SW 1271 (cell line): ENCODE measurements at regions not wholly inside any gene's neighbourhood (a gene's known extent, or its start where the extent isn't known, plus 50 kb on each side); places are given as distances from the start of the nearest gene placed in this dataset.
A peak's percentile ranks its signal among the peaks of the same experiment; 100 is the strongest.
"Not testable (repeated sequence)": the region's sequence is repeated elsewhere in the genome, so short reads cannot be mapped to it uniquely, and the experiment has no call there.

Experiments
- DNase-seq, 2 experiments: peaks; one replicate each; lab custom pipeline; 2025; lab: John Stamatoyannopoulos, UW

DNA sequence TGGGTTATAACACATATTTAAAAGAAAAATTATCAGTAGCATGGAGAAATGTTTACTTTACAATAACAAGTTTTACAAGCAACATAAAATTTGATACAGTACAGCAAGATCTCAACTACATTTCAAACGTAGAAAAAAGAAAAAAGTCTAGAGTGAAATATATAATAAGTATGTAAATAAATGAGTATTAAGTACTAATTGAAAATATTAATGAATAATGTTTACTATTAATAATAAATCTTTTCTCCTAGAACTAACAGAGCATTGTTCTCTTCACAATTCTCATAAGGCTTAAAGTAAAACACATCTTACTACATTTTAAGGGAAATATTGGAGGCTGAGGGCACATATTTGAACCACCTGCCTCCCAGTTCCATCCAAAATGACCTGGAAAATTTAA, 72.1 kb downstream of the TMEM212 start:
- DNase-seq, result no peak

DNA sequence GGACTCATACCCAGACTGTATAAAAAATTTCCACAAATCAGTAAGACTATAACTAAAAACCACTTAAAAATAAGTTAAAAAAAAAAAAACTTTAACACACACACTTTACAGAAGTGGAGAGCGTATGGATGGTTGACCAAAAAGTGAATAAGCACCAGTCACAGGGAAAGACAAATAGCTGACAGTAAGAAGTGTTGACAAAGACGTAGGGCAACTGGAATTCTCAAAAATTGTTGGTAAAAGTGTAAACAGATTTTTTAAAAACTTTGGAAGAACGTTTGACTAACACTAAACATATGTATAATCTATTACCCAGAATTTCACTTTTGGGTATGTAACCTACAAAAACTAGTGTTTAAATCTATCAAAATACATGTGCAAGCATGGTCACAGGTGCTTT, 73.7 kb downstream of the TMEM212 start:
- DNase-seq, result no peak

DNA sequence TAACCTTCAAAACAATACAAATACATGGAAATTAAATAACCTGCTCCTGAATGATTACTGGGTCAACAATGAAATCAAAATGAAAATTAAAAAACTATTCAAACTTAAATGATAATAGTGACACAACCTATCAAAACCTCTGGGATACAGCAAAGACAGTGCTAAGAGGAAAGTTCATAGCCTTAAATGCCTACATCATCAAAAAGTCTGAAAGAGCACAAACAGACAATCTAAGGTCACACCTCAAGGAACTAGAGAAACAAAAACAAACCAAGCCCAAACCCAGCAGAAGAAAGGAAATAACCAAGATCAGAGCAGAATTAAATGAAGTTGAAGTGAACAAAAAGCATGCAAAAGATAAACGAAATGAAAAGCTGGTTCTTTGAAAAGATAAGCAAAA, 79.5 kb downstream of the TMEM212 start:
- not testable (repeated sequence) for DNase-seq

DNA sequence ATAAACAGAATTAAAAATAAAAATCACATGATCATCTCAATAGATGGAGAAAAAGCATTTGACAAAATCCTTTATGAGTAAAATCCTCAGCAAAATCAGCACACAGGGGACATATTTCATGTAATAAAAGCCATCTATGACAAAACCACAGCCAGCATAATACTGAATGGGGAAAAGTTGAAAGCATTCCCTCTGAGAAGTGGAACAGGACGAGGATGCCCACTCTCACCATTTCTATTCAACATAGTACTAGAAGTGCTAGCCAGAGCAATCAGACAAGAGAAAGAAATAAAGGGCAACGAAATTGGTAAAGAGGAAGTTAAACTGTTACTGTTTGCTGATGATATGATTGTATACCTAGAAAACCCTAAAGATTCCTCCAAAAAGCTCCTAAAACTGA, 80.5 kb downstream of the TMEM212 start:
- not testable (repeated sequence) for DNase-seq

DNA sequence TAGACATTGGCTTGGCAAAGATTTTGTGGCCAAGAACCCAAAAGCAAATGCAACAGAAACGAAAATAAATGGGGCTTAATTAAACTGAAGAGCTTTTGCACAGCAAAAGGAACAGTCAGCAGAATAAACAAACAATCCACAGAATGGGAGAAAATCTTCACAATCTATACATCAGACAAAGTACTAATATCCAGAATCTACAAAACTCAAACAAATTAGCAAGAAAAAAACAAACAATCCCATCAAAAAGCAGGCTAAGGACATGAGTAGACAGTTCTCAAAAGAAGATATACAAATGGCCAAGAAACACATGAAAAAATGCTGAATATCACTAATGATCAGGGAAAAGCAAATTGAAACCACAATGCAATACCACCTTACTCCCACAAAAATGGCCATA, 81.7 kb downstream of the TMEM212 start:
- DNase-seq, result not testable (repeated sequence)

DNA sequence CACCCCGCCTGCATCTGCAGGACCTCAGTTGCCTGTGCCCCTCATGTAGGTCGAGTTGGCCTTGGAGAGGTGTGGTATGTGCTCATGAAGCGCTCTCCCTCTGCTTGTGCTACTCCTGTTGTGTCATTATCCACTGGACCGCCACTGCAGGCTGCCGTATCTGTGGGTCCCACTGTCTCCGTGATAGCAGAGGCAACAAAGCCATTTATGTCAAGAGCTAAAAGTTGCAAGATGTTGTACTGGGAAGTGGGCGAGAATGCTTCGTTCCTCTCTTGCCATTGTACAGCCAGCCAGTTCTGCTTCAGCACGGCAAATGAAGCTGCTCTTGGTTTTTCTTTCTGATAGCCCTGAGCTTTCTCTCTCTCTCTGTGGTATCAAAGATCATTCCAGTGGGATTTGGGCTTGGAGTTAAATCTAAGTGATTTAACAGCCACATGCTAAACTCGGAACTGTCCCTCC, 89.0 kb downstream of the TMEM212 start:
- no peak for DNase-seq

DNA sequence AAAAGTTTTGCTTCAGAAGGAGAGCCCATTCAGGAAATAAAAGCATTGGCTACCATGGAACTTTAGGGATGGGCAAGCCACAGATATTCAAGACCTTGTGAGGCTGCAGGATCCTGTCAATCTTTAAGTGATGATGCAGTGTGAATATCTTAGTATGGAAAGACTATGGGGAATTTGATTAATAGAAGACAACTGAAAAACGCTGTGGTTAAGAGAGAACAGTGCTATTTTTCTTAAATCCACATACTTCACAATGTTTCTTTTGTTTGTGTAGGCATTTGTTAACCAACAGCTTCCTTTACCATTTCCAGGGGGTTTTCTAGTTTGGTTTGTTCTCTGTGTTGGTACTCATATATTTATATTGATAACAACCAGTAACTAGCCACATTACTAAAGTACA, 90.3 kb downstream of the TMEM212 start:
- DNase-seq, result no peak

DNA sequence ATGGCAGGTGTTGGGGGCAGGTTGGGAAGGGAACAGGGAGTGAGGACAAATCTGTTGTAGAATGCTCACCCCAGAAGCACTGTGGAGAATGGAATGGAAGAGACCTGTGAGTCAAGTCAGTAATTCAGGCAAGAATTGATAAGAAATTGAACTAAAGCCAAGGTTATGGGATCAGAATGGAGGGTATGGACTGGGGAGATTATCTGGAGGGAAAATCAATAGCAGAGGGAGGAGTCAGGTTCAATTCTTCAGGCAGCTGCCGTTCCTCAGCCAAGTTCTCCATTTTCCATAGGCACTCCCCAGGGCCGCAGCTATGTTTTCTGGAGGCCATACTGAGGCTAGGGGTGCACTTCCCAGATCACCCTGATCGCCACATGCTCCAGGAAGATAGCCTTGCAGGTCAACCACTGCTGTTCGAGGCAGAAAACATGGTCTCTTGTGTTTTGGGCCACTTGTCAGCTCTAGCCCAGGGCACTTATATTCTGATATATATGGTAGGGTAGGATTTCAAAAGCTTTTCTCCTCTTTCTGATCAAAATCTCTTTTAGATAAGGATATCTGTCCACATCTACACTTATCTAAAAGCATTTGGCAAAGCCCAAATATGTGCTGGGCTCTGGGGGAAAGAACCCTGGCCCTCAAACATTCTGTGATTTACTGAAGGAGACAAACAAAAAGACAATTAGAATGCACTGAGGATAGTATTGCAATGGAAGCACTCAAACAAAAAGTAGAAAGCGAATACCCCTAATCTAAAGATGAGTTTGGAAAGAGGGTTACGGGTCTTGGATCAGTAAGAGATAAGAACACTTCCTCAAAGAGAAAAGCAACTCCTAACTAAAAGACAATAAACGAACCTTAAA, 92.3 kb downstream of the TMEM212 start:
- no peak for DNase-seq

DNA sequence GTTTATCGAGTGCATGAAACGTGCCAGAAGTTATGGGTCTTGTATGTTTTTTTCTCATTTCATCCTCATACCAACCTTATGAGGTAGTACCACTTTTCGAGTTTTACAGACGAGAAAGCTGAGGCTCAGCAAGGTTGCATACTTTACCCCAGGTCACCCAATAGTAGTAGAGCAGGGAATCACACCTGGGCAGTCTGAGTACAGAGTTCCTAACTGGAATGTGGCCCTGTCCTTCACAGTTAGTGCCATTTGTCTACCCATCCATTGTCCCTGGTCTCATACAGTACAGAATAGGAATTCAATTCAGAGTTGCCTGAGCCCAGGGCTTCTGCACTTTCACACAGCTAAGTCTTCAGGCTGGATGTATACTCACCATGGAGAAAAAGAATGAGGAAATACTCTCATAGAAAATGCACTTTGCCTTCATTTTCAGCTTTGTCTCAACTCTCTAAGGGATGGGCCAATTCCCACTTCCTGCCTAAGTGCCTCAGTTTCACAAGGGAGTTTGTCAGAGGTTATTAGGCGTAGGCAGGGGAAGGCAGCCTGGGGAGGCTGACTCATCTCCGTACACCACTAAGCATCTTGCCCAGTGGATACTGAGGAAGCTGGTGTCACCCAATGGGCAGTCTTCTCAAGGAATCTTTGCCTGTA, 93.2 kb downstream of the TMEM212 start:
- DNase-seq, result no peak

DNA sequence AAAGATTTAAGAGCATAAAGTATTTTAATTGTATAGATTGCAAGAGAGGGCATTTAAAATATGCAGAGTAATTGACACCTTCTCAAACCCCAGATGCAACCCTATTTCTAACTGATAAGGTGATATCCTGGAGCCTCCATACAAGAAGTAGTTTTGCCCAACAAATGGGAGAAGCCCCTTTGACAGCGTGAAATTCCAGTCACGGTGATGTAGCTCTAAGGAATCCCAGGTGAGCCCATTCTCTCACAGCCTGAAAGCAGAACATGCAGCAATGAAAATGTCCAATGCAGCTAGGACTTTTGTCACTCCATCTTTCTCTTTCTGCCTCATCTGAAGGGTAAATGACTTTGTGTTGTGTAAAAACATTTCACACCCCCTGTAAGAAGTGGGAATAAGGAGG, 96.4 kb downstream of the TMEM212 start:
- no peak for DNase-seq

DNA sequence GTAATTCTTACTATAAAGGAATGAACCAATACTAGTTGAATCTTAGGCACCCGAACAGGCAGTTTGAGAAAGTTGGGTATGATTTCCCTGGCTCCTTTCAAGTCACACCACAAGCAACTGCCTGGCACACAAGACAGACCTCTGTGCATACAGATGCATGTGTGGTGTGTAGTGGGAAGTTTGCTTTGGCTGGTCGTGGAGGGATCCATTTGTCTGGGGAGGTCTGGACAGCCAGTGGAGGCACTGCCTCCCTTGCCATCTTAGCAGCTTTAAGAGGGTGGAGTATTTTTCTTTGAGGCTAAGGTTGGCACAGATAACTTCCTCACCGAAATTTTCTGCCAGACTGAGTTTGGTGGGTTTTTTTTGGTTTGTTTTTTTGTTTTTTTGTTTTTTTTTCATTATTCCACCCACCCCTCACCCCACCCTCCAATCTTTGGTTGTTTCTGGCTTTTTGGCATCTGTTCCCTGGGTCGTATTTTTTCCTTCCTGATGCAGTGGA, 97.1 kb downstream of the TMEM212 start:
- DNase-seq, result no peak

DNA sequence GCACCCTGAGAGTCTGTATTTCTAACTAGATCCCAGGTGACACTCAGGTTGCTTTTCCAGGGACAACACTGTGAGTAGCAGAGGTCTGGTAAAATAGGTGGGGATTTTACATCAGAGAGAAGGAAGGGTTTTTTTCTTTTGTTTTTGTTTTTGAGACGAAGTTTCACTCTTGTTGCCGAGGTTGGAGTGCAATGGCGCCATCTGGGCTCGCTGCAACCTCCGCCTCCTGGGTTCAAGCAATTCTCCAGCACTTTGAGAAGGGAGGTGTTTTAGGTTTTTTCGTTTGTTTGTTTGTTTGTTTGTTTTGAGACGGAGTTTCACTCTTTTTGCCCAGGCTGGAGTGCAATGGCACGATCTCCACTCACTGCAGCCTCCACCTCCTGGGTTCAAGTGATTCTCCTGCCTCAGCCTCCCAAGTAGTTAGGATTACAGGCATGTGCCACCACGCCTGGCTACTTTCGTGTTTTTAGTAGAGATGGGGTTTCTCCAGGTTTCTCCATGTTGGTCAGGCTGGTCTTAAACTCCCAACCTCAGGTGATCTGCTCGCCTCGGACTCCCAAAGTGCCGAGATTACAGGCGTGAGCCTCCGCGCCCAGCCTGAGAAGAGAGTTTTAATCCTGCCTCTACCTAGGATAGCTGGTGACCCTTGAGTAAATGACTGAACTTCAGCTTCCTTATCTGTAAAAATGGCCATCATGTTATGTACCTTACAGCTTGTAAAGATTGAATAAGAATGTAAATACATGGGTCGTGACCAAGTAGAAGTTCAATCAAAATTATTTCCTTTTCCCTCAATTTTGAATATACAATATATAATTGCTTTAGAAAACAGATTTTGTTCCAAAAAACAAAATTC, 95.9 kb upstream of the FNDC3B start:
- no peak for DNase-seq

DNA sequence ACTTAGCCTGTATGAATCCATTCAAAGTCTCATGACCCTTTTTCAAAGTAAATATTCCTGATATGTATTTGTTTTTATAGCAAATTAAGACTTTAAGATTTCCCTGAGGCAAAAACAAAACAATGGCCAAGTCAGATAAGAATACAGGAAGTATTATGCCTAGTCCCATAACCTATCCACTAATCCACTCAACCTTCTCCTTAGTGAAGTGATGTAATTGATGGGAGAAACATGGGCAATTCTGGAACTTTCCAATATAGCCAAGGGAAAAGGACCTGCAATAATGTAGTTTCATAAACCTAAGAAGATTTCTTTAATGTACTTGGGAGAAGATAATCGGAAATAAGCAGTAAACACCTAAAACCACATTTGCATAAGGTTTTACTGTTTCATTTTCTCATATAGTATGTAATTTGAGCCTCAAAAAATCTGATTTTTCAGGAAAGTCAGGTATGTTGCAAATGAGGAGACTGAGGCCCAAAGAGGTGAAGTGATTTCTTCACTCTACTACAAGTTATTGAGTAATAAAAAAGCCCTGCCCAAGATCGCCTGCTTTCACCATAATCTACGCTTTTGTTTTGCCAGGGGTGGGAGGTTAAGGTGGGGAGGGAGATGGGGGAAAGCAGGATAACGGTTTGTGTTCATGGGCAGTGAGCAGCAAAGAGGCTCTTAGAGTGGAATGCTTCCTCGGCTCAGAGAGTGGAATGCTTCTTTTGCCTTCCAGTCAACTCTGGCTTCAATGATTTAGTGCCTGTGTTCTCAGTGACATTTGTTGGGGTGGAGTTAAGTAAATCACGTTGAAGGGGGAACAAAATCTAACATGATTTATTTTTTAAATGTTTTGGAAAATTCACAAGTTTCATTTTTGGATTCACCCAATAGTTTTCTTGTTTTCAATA, 95.0 kb upstream of the FNDC3B start:
- no peak for DNase-seq

DNA sequence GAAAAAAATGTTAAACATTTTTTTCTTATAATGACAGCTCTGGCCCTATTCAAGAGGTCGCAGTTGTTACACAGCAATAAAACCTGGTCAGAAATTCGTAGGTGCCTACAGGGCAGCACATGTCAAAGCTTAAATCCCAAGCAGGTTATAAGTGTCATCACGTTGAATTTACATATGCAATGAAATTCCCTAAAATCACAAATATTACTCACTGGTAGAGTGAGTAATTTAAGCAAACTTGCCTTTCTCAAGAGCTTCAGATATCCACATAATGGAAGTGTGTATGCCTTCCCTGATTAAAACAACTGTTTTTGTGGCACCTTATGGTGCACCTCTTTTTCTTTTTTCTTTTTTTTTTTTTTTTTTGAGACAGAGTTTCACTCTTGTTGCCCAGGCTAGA, 90.7 kb upstream of the FNDC3B start:
- no peak for DNase-seq

DNA sequence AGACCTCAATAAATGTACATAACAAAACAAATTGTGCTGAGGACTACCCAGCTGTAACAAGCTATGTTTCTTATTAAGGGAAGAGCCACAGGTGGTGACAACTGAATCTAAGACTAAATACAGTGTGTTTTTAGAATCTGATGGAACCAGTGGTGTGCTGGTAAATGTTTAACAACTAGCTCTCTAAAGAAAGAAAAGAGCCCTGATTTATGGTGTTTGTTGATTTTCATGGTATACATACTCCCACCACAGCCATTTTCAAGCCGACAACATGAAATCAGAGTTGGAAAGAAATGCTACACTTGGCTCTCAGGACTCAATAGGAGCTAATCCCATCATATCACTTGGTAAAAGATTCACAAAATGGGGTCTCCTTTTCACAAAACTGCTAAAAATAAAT, 89.8 kb upstream of the FNDC3B start:
- no peak for DNase-seq

DNA sequence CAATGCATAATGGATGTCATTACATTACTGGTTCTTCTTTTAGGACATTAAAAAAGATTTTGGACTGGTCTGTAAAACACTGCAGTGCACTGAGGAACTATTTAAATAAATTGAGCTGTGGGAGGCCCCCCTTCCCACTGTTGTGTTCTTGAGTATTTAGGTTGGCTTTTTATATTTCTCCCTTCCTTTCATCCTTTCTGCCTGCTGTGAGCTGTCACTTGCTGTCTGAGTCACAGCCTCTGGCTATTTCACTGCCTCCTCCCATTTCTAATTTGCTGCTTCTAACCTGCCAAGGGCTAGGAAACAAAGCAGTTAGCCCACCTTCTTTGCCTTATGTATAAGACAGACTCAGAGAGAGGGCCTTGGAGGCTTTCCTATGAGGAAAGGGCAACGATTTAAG, 89.0 kb upstream of the FNDC3B start:
- peak in 1 of 2 experiments; percentile 18 for DNase-seq

DNA sequence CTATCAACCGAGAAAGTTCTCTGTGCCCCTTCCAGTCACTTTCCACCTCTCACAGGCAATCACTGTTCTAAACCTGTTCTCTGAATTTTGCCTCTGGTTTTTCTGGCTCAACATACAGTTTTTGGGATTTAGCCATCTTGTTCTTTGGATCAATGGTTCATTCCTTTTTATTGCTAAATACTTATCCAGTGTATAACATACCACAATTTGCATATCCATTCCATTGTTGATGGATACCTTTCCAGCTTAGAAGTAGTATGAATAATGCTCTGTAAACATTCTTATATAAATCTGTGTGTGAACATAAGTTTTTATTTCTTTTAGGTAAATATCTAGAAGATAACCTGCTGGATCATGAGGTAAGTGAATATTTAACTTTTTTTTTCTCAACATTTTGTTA, 87.8 kb upstream of the FNDC3B start:
- no peak for DNase-seq

DNA sequence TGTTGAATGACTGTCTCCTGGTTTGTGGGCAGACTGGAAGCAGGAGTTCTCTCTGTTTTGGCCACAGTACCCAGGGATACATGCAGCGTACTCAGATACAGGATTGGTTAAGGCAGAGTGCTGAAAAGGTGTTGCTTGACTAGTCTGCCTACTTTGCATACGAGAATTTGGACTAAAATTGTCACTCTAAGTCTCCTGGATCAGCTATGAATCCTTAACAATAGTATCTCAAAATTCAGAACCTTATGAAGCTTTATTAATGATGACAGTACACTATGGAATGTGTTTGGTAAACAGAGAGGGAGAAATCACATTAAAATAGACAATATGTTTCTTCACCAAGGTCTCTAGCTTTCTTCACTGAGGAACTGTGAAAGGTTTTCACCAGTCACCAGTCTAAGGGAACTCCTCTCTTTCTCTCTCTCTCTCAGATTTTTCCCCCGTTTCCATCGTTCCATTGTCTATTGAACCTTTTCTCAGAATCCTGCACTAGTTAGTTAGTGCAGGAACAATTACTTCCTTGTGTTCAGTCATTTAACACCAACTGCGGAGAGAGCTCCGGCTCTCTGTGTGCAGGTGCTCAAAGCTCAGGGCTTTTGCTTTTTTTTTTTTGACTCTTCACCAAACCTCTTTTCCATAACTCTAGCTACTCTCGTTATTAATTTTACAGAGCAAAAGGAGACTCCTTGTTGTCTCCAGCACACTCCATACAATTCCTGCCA, 85.9 kb upstream of the FNDC3B start:
- DNase-seq, result no peak

DNA sequence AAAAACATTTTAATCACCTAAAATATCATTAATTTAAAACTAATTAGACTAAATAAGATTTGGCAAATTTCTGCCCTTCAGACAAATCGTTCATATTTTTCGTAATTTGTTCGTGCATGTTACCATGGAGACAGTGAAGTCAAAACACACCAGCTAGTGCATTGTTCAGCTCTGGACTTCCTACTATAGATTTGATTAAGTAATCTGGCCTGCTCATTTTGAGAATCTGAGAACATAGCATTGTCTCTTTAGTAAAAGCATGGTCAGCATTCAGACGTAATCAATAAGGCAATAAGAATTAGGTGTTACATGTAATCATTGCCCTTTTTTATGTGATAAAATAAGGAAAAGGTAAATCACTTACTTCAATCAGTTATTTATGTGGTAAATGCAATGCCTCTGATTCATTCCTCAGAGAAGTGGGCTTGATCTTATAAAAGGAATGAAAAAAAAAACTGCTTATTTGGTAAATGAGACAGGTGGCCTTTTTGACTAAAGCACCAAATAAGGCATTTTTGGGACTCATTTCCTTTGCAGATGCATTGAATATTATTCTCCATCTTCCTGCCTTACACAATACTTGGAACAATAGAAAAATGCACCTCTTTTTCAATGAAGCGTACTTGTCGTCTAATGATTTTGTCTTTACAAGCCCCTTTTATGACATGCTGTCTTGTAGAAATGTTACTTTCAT, 84.5 kb upstream of the FNDC3B start:
- no peak for DNase-seq

DNA sequence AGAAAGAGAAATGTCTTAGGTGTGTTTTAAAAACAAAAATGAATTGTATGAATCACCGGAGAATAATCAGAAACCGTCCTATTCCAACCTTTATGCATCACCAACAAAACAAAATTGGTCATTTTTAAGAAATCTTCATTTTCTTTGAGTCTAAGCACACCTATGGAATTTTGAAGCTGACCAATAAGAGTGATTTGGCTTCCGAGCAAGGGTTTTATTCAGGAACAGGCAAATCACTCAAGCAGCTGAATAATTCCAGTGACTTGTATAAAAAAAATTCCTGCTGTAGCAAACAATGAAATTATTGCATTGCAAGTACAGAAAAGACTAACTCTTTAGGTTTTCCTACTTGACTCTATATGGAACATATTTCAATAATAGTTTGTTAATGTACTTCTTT, 83.8 kb upstream of the FNDC3B start:
- DNase-seq, result no peak
